Coronary artery (tissue), 2 donors: ENCODE measurements at regions not wholly inside any gene's neighbourhood (a gene's known extent, or its start where the extent isn't known, plus 50 kb on each side); places are given as distances from the start of the nearest gene placed in this dataset.
"Not testable (repeated sequence)": the region's sequence is repeated elsewhere in the genome, so short reads cannot be mapped to it uniquely, and the experiment has no call there.

ENCODE experiments used
- DNase-seq: peaks from one replicate; pipeline ENCODE4 v3.0.0-alpha.2; 2017; ENCODE audit warnings: low spot score
- H3K27ac ChIP-seq, 2 donors: fragments of 200-600 bp; sonication (generic); one replicate each; pipeline ENCODE4 v1.5.1; 2016 to 2019
- H3K4me3 ChIP-seq: fragments of 200-600 bp; sonication (generic); 2 replicates; pipeline ENCODE4 v1.5.1; 2016; ENCODE audit warnings: mild to moderate bottlenecking, moderate library complexity
- CTCF ChIP-seq: fragments of 200-600 bp; sonication (generic); IDR thresholded peaks from one replicate; pipeline ENCODE4 v1.5.1; 2019; ENCODE audit warnings: antibody characterized with exemption

- DNase-seq, result no peak
- no peak for TF ChIP-seq CTCF
- H3K4me3 ChIP-seq, result no peak overlapping the region
- H3K27ac ChIP-seq, result no peak overlapping the region
Measured at GRCh38 chr9:82423700-82424099, 435.1 kb downstream of the SPATA31D1 start.

DNA sequence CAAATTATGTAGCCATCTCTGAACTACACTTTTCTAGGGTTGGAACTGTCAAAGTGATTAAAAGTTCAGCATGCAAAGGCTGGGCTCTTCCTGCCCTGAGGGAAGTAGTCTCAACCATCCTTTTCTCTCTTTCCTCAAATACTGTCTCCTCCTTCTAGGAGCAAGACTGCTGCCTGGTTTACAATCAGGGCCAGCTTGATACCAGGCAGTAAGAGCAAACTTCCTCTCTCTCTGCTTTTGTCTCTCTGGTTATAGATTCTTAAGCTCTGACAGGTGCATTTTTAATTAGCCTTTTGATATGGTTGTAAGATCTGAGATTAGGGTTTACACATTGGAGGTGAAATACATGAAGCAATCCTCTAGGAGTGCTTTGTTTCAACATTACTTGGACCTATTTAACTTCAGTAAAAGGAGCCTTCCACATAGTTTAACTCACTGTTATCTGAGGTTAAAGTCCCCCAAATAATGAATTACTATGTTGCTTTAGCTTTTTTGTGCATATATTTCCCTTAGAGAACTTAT, 436.1 kb downstream of the SPATA31D1 start:
- H3K4me3 ChIP-seq, result no peak overlapping the region
- DNase-seq, result no peak
- no peak overlapping the region for H3K27ac ChIP-seq
- TF ChIP-seq CTCF, result no peak

DNA sequence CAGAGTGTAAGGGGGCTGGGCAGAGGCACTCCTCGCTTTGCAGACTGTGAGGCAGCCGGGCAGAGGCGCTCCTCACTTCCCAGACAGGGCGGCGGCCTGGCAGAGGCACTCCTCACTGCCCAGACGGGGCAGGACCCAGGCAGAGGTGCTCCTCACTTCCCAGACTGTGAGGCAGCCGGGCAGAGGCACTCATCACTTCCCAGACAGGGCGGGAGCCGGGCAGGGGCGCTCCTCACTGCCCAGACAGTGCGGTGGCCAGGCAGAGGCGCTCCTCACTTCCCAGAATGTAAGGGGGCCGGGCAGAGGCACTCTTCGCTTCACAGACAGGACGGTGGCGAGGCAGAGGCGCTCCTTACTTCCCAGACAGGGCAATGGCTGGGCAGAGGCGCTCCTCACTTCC, 442.5 kb downstream of the SPATA31D1 start:
- no peak for TF ChIP-seq CTCF
- Histone ChIP-seq H3K4me3 (no peak overlapping the region), H3K27ac (no peak overlapping the region)
- no peak for DNase-seq

DNA sequence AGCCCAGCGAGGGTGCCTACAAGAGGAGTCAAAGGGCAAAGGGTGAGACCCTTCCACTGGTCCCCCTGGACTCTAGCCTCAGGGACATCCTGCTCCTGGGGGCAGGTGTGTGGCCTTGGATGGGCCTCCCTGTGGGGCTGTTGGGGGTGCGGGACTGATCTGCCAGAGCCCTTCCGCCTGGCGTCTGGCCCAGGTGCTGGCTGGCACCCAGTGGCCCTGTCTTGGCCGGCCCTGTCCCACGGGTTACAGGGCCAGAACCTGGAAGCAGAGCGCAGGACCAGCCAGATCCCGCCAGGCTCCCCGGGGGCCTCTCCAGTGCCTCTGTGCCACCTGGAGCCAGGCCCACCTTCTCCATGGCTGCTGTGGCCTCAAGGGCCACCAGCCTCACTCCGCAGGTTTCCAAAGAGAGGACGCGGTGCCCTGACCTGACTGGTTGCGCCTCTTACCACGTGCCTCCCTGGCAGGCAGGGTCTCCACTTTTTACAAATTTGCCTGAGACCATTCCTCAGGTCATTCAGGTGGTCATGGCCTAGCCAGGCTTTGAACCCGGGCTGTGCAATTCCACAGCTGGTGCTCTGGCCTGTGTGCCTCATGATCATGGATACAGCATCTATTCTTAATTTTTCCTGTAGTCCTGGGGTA, 444.8 kb downstream of the SPATA31D1 start:
- H3K4me3 ChIP-seq, DNase-seq, H3K27ac ChIP-seq: not testable (repeated sequence)

GRCh38 chr9:82436475-82436874, 447.9 kb downstream of the SPATA31D1 start:
- no peak for TF ChIP-seq CTCF
- H3K27ac ChIP-seq, result no peak overlapping the region
- DNase-seq, result no peak
- H3K4me3 ChIP-seq, result no peak overlapping the region

DNA sequence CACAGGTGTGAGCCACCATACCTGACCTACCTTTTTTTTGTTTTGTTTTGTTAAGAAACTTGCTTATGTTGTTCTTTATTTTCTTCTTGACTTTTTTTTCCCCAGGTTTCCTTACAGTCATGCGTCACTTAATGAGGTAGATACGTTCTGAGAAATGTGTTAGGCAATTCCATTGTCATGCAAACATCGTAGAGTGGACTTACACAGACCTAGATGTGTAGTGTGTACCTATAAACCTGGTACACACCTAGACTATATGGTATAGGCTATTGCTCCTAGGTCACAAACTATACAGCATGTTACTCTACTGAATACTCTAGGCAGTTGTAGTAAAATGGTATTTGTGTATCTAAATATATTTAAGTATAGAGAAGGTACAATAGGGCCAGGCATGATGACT, 448.6 kb downstream of the SPATA31D1 start:
- not testable (repeated sequence) for H3K4me3 ChIP-seq, DNase-seq, H3K27ac ChIP-seq

DNA sequence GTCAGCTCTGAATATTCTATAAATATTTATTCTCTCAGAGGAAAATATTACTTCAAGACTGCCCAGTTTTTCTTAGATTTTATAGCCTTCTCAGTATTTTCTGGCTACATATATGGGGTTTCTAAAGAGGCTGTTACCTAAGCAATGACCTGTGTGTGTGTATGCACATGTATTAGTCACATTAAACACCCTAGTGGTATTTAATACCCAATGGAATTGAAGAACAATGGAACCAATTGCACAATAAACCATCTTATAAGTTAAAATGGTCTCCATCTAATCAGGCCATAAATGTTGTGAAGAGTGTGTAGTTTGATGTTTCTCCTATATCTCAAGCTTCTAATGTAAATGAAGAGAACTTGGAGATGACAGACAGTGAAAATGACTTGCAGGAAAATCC, 450.0 kb downstream of the SPATA31D1 start:
- DNase-seq, result no peak
- Histone ChIP-seq H3K27ac (no peak overlapping the region), H3K4me3 (no peak overlapping the region)
- no peak for TF ChIP-seq CTCF

- no peak overlapping the region for H3K27ac ChIP-seq
- no peak overlapping the region for H3K4me3 ChIP-seq
- no peak for DNase-seq
- no peak for TF ChIP-seq CTCF
Measured at GRCh38 chr9:82443312-82443711, 454.7 kb downstream of the SPATA31D1 start.
